GM18861 (cell line): ENCODE measurements at regions not wholly inside any gene's neighbourhood (a gene's known extent, or its start where the extent isn't known, plus 50 kb on each side); places are given as distances from the start of the nearest gene placed in this dataset.
"Not testable (repeated sequence)": the region's sequence is repeated elsewhere in the genome, so short reads cannot be mapped to it uniquely, and the experiment has no call there.

Experiments used
- ATAC-seq: cut with Tn5 transposase; IDR thresholded peaks from one replicate; pipeline ENCODE4 v1.9.1; 2021; ENCODE audit not compliant: unreplicated experiment

DNA sequence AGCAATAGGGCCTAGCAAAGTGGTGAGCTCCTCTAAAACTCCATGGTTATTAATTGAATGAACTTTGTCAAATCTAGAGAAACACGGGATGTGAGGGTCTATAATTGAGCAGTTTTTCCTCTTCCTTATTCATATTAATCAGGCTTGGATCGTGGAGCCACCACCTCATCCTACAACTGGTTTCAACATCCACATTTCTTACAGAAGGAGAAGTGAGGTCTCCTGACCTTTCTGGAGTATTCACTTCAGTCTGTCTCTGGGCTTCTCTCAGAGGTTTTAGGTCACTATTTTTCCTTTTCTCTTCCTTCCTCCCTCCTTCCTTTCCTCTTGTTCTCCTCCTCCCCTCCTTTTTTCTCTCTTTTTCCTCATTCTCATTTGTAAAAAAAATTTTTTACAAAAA, 177.3 kb upstream of the ACTBL2 start:
- ATAC-seq, result no peak

- ATAC-seq, result no peak
Measured at GRCh38 chr5:57658018-57658417, 175.4 kb upstream of the ACTBL2 start.

- no peak for ATAC-seq
Measured at GRCh38 chr5:57655228-57655627, 172.6 kb upstream of the ACTBL2 start.

DNA sequence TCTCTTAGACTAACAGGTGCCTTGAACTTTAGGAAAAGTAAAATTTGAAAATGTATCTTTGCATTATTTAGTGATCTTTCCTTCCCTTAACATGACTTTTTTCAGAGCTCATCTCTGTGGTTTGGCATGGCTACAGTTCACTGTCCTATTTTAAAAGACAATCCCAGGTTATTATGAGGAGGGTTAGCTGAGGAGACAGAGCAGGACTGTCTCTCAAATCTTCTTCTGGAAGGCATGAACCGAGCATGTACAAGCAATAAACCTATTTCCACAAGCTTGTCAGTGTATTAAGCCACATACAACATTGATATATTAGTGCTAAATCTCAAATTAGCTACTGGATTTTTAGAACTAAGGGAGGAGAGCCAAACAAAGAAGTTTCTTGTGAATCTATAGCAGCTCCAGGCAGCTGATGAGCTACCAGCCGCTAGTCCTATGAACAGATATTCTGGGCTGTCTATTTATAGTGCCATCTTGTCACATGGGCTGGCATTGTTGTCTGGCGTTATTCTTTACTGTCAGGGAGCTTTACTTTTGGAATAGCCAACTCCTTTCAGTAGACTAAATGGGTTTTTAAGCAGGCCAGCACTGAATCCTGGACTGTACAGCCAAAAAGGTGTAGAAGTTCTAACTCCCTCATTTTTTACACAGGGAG, 171.2 kb upstream of the ACTBL2 start:
- ATAC-seq, result no peak

DNA sequence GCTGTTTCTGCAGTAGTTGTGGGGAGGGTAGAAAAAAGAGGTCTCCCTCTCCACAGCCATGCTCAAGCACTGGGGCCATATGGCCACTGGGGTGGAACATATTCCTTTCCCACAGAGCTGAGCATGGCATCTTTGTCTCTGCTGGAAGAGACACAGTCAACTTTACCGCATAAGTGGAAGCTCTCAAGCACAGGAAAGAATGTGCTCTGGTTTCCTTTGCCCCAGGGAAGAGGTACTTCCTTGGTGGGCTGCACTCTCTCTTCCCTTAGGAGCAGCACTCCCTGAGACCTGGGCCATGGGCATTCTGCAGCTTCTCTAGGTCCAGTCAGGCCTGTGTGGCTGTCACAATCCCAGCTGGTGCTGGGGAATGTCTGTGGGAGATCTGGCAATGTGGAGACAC, 168.5 kb upstream of the ACTBL2 start:
- ATAC-seq, result no peak

DNA sequence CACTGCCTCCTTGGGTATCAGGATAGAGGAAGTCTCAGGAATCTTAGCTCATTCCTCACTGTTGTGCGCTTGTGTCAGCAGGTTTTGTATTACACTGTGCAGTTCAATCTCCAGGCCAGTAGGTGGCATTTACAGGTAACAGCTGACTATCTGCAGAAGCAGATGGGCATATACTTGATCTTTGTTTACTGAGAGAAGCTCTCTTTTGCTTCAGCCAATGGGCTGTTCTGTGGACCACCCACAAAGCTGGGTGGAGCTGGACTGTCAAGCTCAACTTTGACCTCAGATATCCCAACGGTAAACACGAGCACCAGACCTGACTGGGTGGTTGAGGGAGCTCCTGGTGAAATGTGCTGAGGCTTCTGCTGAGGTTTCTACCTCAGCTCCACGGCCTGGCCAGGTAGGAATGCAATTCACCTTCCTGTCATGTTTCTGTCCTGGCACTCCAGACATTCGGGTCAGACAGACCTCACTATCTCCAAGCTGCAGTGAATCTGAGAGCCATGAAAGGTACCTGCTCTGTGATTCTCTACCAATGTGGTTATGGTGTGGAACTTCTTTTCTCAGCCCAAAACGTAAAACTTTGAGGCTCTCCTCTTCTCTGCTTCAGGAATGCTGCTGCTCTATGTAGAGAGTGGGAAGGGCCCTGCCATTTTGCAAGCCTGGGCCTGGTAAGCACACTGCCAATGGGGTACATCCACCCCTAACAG, 167.9 kb upstream of the ACTBL2 start:
- peak; percentile 96 for ATAC-seq

DNA sequence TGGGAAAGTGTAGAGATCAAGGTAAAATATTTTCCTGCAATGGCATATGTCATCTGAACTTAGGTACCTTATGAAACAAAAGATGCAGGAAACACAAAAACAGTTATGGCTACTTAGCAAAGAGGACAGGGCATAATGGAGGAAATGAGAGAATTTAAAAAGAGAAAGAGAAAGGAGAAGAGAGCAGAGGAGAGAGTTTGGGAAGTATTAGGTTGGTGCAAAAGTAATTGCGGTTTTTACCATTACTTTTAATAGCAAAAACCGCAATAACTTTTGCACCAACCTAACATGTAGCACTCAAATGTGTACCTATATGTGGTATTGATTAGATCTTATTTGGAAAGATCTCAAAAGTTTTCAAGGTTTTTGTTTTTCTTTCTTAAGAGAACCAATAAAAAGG, 160.1 kb upstream of the ACTBL2 start:
- no peak for ATAC-seq

- no peak for ATAC-seq
Measured at GRCh38 chr5:57642066-57642465, 159.5 kb upstream of the ACTBL2 start.

- no peak for ATAC-seq
Measured at GRCh38 chr5:57635146-57635777, 152.7 kb upstream of the ACTBL2 start.

DNA sequence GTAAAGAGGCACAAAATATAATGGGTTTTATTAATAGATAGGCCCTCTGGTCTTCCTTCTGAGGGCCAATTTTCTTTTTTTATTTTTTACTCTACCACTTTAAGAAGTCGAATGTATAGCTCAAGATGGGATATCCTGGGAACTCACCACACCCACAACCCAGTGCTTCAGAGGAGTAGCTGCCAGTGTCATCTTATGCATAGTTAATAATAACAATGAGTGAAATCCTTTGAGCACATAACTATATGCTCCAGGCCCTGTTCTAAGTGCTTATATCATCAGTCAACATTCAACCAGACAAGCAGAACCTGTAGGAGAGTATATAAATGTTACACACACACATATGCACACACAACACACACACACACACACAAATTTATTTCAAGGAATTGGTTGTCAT, 150.3 kb upstream of the ACTBL2 start:
- ATAC-seq, result no peak

GRCh38 chr5:57631139-57631538, 148.5 kb upstream of the ACTBL2 start:
- not testable (repeated sequence) for ATAC-seq

DNA sequence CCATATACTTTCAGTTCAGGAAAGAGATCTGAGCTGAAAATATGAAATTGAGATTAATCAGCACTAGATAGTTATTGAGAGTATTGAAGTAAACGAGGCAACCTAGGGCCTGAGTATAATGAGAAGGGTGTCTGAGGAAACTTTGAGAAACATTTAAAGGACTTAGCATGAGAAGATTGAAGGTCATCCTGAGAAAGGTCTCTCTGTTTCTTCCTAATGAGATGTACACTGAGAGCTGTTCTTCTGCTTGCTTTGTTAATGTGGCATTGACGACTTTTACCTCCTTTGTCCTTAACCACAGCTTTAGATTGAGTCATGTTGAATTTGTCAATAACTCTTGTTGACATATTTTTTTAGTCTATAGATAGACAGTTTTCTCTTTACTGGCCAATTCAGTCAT, 145.1 kb upstream of the ACTBL2 start:
- no peak for ATAC-seq

GRCh38 chr5:57626703-57627102, 144.1 kb upstream of the ACTBL2 start:
- no peak for ATAC-seq

DNA sequence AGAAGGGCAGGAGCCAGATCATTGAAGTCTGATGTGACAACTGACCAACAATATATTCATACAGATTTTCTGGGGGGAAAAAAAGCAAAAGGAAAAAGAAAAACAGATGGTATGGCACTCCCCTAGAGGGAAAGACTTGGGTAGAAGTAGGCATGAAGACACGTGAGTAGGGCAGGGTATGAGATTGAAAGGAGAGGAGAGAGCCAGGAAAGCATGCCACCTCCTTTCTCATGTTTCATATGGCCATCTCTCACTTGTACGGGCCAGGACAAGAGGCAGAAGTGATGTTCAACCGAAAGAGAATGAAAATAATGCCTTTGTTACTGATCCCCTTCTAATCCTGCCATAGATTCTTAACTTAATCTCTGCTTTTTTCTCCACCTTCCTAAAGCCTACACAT, 139.0 kb upstream of the ACTBL2 start:
- no peak for ATAC-seq

DNA sequence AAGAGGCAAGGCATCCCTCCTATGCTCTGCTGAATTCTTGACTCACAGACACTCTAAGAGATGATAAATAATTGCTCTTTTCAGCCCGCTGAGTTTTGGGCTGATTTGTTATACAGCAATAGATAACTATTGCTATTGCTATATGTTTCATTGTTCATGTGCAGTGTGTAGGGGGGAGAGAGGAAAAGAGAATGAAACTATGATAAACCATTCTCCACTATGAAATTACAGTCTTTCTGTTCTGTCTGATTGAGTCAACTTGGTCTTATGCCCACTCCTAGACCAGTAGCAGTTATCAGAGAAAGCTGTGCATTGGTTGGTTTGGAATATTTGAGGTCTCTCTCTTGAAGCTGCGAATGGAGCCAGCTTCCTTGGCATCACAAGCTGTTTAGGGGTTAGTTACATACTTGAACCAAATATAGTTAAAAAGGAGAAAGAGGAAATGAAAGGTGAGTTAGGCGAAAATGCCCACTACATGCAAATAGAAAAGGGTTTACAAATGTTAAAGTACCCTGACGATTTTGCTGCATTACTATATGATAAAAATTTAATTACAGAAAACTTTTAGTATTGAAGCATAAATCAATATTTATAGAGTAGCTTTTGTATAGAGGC, 136.3 kb upstream of the ACTBL2 start:
- no peak for ATAC-seq

GRCh38 chr5:57613741-57614140, 131.1 kb upstream of the ACTBL2 start:
- no peak for ATAC-seq

- no peak for ATAC-seq
Measured at GRCh38 chr5:57611177-57611576, 128.6 kb upstream of the ACTBL2 start.

DNA sequence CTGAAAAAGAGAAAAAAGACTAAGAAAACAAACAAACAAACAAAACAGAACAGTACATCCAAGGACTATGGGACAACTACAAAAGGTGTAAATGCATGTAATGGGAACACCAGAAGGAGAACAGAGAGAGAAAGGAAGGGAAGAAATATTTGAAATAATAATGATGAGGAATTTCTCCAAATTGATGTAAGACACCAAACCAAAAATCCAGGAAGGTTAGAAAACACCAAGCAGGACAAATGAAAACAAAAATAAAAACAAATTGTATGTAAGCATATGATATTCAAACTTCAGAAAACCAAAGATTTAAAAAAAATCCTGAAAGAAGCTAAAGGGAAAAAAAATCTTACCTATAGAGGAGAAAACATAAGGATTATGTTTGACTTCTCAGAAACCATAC, 125.9 kb upstream of the ACTBL2 start:
- ATAC-seq, result no peak

GRCh38 chr5:57601996-57602395, 119.4 kb upstream of the ACTBL2 start:
- no peak for ATAC-seq

DNA sequence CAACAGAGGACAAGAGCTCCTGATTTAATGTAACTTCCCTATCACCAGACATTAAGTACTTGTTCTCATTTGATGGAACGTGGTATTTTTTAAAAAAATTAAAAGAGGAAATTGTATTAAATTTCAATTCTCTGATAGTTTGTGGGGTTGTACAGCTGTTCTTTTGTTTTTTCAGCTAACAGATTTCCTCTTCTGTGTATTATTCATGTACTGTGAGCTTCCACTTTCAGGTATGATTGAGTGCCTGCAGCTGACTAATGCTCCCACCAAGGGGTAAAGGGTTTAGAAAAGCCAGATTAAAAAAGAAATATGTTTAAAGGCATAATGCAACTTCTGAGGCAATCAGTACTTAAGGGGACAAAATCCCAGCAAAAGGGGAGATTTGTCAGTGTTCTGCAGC, 117.7 kb upstream of the ACTBL2 start:
- no peak for ATAC-seq

DNA sequence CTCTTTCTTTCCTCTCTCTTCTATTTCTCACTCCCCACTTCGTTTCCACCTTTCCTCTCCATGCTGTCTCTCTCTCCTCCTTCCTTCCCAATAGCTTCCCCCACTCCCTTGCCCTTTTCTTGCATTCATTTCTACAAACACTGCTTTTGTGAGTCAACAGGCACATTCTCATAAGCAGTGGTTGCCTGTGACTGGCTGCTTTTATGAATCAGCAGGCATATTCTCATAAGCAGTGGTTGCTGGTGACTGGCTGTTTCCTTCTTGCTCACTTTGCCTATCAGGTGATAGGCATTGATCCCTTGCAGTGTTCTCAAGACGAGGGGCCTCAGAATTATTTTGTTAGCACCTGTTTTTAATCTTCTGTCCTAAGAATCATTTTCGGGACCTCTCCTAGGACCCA, 116.1 kb upstream of the ACTBL2 start:
- ATAC-seq, result no peak

DNA sequence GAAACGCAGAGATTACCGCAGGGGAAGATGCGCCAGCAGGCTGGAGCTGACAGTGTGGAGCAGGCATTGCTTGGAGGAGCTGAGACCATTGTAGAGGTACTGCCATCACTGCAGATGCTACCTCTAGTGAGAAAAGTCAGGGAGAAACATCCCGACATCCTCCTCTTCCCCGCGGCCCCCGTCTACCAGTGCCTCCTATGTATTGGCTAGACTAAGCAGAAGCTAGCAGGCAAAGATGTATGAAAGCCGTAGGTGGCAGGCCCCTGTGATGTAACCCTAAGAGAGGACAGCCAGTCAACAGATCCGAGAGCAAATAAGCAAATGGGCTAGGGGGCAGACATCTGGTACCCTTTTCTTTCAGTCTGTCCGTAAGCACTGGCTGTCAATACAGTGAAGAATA, 115.5 kb upstream of the ACTBL2 start:
- no peak for ATAC-seq
